Suprapubic skin (tissue), 4 donors: ENCODE measurements at regions not wholly inside any gene's neighbourhood (a gene's known extent, or its start where the extent isn't known, plus 50 kb on each side); places are given as distances from the start of the nearest gene placed in this dataset.

Experiments used
- DNase-seq, 2 donors: peaks; one replicate each; pipeline ENCODE4 v3.0.0-alpha.2; 2019; ENCODE audit warnings: low spot score in 2 of 2
- H3K27ac ChIP-seq: fragments of 200-600 bp; sonication (generic); one replicate; pipeline ENCODE4 v1.5.1; 2019
- H3K27me3 ChIP-seq: fragments of 200-600 bp; sonication (generic); one replicate; pipeline ENCODE4 v1.5.1; 2019
- H3K36me3 ChIP-seq: fragments of 200-600 bp; sonication (generic); one replicate; pipeline ENCODE4 v1.5.1; 2019
- H3K4me1 ChIP-seq: fragments of 200-600 bp; sonication (generic); one replicate; pipeline ENCODE4 v1.5.1; 2019
- H3K4me3 ChIP-seq: fragments of 200-600 bp; sonication (generic); one replicate; pipeline ENCODE4 v1.5.1; 2019; ENCODE audit warnings: mild to moderate bottlenecking
- H3K9me3 ChIP-seq: fragments of 200-600 bp; sonication (generic); one replicate; pipeline ENCODE4 v1.5.1; 2019
- EP300 ChIP-seq: sonication (generic); formaldehyde crosslinking; IDR thresholded peaks from one replicate; pipeline ENCODE4 v1.6.1; 2017; ENCODE audit warnings: antibody characterized with exemption
- POLR2A ChIP-seq, 2 donors: fragments of 450-650 bp; IDR thresholded peaks; one replicate each; pipeline ENCODE4 v1.6.1; 2017; ENCODE audit warnings: antibody characterized with exemption in 2 of 2, mild to moderate bottlenecking in 2 of 2, moderate library complexity in 2 of 2
- POLR2AphosphoS5 ChIP-seq, 3 donors: sonication (generic); formaldehyde crosslinking; IDR thresholded peaks; one replicate each; pipeline ENCODE4 v1.6.1; 2017; ENCODE audit warnings: antibody characterized with exemption in 3 of 3
- WGBS: methylation state at CpG from one replicate; pipeline ENCODE4 v1.1.5; 2018; 5-methylcytosine and 5-hydroxymethylcytosine counted together
- TF ChIP-seq, protein P1 (sequence below), 2 donors: fragments of 200-600 bp in 1 of 2; fragments of 450-650 bp in 1 of 2; sonication (generic) in 1 of 2; IDR thresholded peaks; one replicate each; pipeline ENCODE4 v1.5.1; 2016 to 2019; ENCODE audit warnings: antibody characterized with exemption in 2 of 2, mild to moderate bottlenecking in 1 of 2, moderate library complexity in 1 of 2

DNA sequence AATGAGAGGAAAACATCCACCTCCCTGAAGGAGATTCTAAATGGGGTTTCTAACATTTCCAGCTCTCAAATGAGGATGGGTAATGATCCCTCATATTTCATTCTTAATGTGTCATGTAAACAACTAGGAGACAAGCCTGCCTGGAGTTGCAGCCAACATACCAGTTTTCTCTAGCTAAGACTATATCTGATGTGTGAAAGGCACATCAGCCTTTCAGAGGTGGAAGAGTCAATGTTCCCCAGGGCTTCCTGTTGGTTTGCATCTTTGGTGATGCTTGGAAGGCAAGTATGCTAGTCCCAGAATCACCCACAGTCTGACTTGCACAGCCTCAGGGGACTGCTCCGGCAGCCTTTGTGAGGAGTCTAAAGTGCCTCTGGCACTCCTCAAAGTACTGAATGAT lies 921.2 kb downstream of the SQOR start:
- Histone ChIP-seq H3K27ac (no peak overlapping the region), H3K9me3 (no peaks in the 10 kb centered on the region), H3K36me3 (no peaks in the 10 kb centered on the region), H3K4me3 (no peak overlapping the region), H3K27me3 (no peaks in the 10 kb centered on the region), H3K4me1 (no peaks in the 10 kb centered on the region)
- TF ChIP-seq POLR2AphosphoS5 (IDR thresholded peaks at IDR 0.05) = no peak
- no peak for TF ChIP-seq EP300
- TF ChIP-seq, protein P1, sequence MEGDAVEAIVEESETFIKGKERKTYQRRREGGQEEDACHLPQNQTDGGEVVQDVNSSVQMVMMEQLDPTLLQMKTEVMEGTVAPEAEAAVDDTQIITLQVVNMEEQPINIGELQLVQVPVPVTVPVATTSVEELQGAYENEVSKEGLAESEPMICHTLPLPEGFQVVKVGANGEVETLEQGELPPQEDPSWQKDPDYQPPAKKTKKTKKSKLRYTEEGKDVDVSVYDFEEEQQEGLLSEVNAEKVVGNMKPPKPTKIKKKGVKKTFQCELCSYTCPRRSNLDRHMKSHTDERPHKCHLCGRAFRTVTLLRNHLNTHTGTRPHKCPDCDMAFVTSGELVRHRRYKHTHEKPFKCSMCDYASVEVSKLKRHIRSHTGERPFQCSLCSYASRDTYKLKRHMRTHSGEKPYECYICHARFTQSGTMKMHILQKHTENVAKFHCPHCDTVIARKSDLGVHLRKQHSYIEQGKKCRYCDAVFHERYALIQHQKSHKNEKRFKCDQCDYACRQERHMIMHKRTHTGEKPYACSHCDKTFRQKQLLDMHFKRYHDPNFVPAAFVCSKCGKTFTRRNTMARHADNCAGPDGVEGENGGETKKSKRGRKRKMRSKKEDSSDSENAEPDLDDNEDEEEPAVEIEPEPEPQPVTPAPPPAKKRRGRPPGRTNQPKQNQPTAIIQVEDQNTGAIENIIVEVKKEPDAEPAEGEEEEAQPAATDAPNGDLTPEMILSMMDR (IDR thresholded peaks at IDR 0.05) = no peak
- TF ChIP-seq POLR2A (IDR thresholded peaks at IDR 0.05) = no peak
- 52% methylated on average over 1 of the region's 1 CpG for WGBS
- DNase-seq = no peak

DNA sequence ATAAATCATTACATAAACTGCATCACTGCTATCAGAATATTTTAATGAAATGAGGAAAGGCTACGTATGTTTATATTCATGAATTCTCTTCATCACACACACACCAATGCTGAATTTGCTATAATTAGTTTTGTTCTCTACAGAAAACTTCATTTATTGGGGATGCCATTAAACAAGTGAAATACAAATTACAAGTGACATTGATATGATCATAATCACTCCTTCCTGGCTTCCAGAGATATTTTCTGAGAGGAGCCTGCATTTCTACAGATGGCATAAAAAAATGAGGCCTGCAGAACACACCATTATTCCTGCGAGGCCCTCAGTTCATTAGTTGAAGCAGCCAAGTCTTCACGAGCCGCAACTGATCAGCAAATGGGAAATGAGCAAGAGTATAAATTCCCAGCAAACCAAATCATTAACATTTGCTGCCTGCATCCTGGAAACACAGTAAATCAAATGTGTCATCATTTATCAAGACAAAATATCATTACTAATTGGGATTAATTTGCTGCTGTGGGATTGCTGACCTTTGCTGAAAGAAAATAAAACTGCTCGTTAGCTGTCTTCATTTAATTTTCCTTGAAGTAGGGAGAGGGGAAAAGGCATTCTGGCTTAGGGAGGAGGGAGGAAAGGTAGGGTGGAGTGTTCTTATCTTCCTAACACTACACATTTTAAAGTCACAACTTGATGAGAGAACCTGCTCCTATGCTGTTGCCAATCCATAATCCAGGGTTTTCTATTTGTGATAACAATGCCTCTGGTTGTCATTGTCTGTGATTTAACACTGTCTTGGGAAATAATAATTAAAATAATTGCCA lies 921.9 kb downstream of the SQOR start:
- TF ChIP-seq EP300 (no peak), POLR2AphosphoS5 (IDR thresholded peaks at IDR 0.05) (no peak), POLR2A (IDR thresholded peaks at IDR 0.05) (no peak)
- TF ChIP-seq, protein P1 (IDR thresholded peaks at IDR 0.05) = no peak
- no peaks in the 10 kb centered on the region for H3K36me3 ChIP-seq
- H3K4me1 ChIP-seq = no peaks in the 10 kb centered on the region
- 74% methylated on average over 5 of the region's 5 CpGs for WGBS
- DNase-seq = no peak
- no peak overlapping the region for H3K4me3 ChIP-seq
- H3K9me3 ChIP-seq = no peaks in the 10 kb centered on the region
- no peaks in the 10 kb centered on the region for H3K27me3 ChIP-seq
- H3K27ac ChIP-seq = no peak overlapping the region

DNA sequence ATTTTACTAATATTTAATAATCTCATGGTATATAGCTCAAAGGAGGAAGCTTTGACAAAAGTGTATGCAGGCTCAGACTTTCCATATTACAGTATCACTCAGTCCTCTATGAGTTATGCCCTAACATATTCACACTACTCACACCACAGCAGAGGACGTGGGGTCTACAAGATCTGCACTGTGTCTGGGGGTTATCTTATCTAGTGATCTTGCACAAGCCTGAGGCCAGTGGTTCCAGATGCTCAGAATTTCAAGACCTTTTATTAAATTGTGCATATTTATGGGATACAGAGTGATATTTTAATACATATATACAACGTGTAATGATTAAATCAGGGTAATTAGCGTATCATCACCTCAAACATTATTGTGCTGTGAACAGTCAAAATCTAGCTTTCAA lies 933.1 kb downstream of the SQOR start:
- H3K9me3 ChIP-seq = no peaks in the 10 kb centered on the region
- no peaks in the 10 kb centered on the region for H3K4me1 ChIP-seq
- TF ChIP-seq POLR2A (IDR thresholded peaks at IDR 0.05) (no peak), EP300 (no peak), POLR2AphosphoS5 (IDR thresholded peaks at IDR 0.05) (no peak)
- TF ChIP-seq, protein P1 (IDR thresholded peaks at IDR 0.05) = no peak
- no peaks in the 10 kb centered on the region for H3K27me3 ChIP-seq
- no peak for DNase-seq
- no peak overlapping the region for H3K4me3 ChIP-seq
- 72% methylated on average over 3 of the region's 3 CpGs for WGBS
- no peak overlapping the region for H3K27ac ChIP-seq
- no peaks in the 10 kb centered on the region for H3K36me3 ChIP-seq

DNA sequence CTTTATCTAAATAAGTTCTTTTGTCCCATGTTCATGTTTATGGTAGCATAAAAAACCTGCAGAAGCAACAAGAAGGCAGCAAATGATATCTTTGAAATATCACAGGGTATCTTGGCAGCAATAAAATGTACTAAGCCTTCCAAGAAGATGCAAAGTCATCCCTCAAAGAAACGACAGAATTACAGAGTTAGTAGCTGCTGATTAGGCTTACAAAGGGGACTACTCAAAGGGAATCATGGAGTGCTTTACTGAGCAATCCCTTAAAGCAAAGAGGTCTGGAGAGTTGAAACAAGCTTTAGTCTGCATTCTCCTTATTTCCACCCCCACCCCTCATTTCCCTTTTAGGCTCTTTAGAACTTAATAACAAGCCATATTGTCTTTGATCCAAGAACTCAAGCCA lies 935.0 kb downstream of the SQOR start:
- TF ChIP-seq POLR2AphosphoS5 (IDR thresholded peaks at IDR 0.05) = no peak
- no peaks in the 10 kb centered on the region for H3K4me1 ChIP-seq
- DNase-seq = no peak
- no peaks in the 10 kb centered on the region for H3K36me3 ChIP-seq
- no peaks in the 10 kb centered on the region for H3K9me3 ChIP-seq
- WGBS = 16% methylated on average over 1 of the region's 1 CpG
- no peak overlapping the region for H3K27ac ChIP-seq
- H3K4me3 ChIP-seq = no peak overlapping the region
- no peaks in the 10 kb centered on the region for H3K27me3 ChIP-seq

DNA sequence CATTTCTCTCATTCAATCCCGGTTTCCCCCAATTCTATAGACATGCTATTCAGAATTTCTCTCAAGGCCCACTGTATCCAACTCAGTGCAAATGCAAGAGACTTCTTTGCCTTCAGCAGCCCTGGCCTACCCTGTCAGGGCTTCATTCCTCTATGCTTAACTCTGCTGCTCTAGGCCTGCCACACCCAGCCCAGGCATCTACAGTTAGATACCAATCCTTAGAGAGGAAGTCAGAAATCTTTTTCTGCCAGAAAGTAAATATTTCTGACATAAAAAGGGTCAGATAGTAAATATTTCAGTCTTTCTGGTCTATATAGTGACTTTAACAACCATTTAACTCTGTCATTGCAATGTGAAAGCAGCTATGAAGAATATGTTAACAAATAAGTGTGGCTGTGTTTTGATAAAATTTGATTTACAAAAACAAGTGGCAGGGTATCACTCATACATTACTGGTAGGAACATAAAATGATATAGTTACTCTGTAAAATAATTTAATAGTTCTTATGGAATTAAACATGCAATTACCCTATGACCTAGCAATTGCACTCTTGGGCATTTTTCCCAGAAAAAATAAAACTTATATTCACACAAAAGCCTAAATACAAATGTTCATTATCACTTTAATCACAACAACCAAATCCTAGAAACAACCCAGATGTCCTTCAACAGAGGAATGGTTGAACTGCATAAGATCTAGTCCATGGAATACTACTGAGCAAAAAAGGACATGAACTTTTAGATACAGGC lies 942.0 kb downstream of the SQOR start:
- Histone ChIP-seq H3K4me1 (no peaks in the 10 kb centered on the region), H3K9me3 (no peaks in the 10 kb centered on the region)
- WGBS = 73% methylated on average over 1 of the region's 1 CpG

More for the DNA sequence above, 942.0 kb downstream of the SQOR start:
- H3K27ac ChIP-seq = no peak overlapping the region
- H3K27me3 ChIP-seq = no peaks in the 10 kb centered on the region
- DNase-seq = no peak
- TF ChIP-seq, protein P1 (IDR thresholded peaks at IDR 0.05) = no peak
- no peak for TF ChIP-seq POLR2AphosphoS5 (IDR thresholded peaks at IDR 0.05)
- TF ChIP-seq POLR2A (IDR thresholded peaks at IDR 0.05) = no peak
- TF ChIP-seq EP300 = no peak
- H3K36me3 ChIP-seq = no peaks in the 10 kb centered on the region
- H3K4me3 ChIP-seq = no peak overlapping the region
